Glutamatergic neuron (in vitro differentiated cells): ENCODE measurements at regions not wholly inside any gene's neighbourhood (a gene's known extent, or its start where the extent isn't known, plus 50 kb on each side); places are given as distances from the start of the nearest gene placed in this dataset.

Experiments
- DNase-seq: peaks from one replicate; pipeline ENCODE4 v3.0.0; 2022
- H3K27ac Mint-ChIP-seq: one replicate; pipeline ENCODE4 v1.8.0; 2020; ENCODE audit warnings: mild to moderate bottlenecking, mixed read lengths, inconsistent platforms; ENCODE audit not compliant: unreplicated experiment
- H3K27me3 Mint-ChIP-seq: one replicate; pipeline ENCODE4 v1.8.0; 2020; ENCODE audit warnings: mild to moderate bottlenecking, moderate library complexity, mixed read lengths, inconsistent platforms; ENCODE audit not compliant: unreplicated experiment
- H3K36me3 Mint-ChIP-seq: one replicate; pipeline ENCODE4 v1.8.0; 2020; ENCODE audit warnings: mild to moderate bottlenecking, mixed read lengths, inconsistent platforms; ENCODE audit not compliant: unreplicated experiment
- H3K4me1 Mint-ChIP-seq: one replicate; pipeline ENCODE4 v1.8.0; 2020; ENCODE audit warnings: mild to moderate bottlenecking, low read depth, mixed read lengths, inconsistent platforms; ENCODE audit not compliant: unreplicated experiment
- H3K4me3 Mint-ChIP-seq: one replicate; pipeline ENCODE4 v1.8.0; 2020; ENCODE audit warnings: mild to moderate bottlenecking, mixed read lengths, inconsistent platforms; ENCODE audit not compliant: unreplicated experiment
- H3K9me3 Mint-ChIP-seq: one replicate; pipeline ENCODE4 v1.8.0; 2020; ENCODE audit warnings: mild to moderate bottlenecking, moderate library complexity, mixed read lengths, inconsistent platforms; ENCODE audit not compliant: unreplicated experiment
- TF ChIP-seq, protein P1 (sequence below): fragments of 200-600 bp; sonication (generic); IDR thresholded peaks from one replicate; pipeline ENCODE4 v1.5.0; 2021; ENCODE audit not compliant: partially characterized antibody, unreplicated experiment

- TF ChIP-seq, protein P1, sequence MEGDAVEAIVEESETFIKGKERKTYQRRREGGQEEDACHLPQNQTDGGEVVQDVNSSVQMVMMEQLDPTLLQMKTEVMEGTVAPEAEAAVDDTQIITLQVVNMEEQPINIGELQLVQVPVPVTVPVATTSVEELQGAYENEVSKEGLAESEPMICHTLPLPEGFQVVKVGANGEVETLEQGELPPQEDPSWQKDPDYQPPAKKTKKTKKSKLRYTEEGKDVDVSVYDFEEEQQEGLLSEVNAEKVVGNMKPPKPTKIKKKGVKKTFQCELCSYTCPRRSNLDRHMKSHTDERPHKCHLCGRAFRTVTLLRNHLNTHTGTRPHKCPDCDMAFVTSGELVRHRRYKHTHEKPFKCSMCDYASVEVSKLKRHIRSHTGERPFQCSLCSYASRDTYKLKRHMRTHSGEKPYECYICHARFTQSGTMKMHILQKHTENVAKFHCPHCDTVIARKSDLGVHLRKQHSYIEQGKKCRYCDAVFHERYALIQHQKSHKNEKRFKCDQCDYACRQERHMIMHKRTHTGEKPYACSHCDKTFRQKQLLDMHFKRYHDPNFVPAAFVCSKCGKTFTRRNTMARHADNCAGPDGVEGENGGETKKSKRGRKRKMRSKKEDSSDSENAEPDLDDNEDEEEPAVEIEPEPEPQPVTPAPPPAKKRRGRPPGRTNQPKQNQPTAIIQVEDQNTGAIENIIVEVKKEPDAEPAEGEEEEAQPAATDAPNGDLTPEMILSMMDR: no peak
- H3K4me1 Mint-ChIP-seq: peaks cover 5% of the 10 kb centered on the region
- no peak for DNase-seq
- H3K4me3 Mint-ChIP-seq: no peak overlapping the region
- H3K27ac Mint-ChIP-seq: no peak overlapping the region
- H3K36me3 Mint-ChIP-seq: no peaks in the 10 kb centered on the region
- peaks cover 2% of the 10 kb centered on the region for H3K27me3 Mint-ChIP-seq
- no peaks in the 10 kb centered on the region for H3K9me3 Mint-ChIP-seq
Observed at GRCh38 chr5:105993027-105993426, 1677.7 kb downstream of the EFNA5 start.

GRCh38 chr5:105982526-105982925, 1688.2 kb downstream of the EFNA5 start:
- no peak overlapping the region for H3K4me3 Mint-ChIP-seq
- H3K27ac Mint-ChIP-seq: no peak overlapping the region
- H3K4me1 Mint-ChIP-seq: no peaks in the 10 kb centered on the region
- peaks cover 2% of the 10 kb centered on the region for H3K9me3 Mint-ChIP-seq
- TF ChIP-seq, protein P1: no peak
- H3K27me3 Mint-ChIP-seq: no peaks in the 10 kb centered on the region
- DNase-seq: no peak
- no peaks in the 10 kb centered on the region for H3K36me3 Mint-ChIP-seq

GRCh38 chr5:105978011-105978410, 1692.7 kb downstream of the EFNA5 start:
- peaks cover 2% of the 10 kb centered on the region for H3K9me3 Mint-ChIP-seq
- H3K36me3 Mint-ChIP-seq: no peaks in the 10 kb centered on the region
- H3K27me3 Mint-ChIP-seq: no peaks in the 10 kb centered on the region
- no peak overlapping the region for H3K27ac Mint-ChIP-seq
- TF ChIP-seq, protein P1: no peak
- H3K4me1 Mint-ChIP-seq: no peaks in the 10 kb centered on the region
- no peak overlapping the region for H3K4me3 Mint-ChIP-seq
- DNase-seq: no peak

DNA sequence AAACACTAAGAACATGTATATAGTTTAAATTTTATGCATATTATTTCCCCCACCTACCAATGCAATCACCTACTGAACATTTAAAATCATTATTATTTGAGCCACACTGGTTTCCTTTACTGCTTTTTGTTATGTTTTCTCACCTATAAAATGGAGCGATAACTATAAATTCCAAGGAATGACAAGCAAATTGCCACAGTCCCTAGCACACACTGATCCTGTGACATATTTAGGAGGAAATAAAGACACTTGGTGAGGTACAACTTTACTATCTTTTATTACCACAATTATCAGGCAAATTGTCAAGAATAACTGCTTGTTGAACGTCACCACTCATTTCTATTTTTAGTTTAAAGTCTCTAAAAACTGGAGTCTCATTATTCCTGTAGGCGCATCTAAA, 1693.6 kb downstream of the EFNA5 start:
- H3K9me3 Mint-ChIP-seq: peaks cover 2% of the 10 kb centered on the region
- no peaks in the 10 kb centered on the region for H3K36me3 Mint-ChIP-seq
- TF ChIP-seq, protein P1: no peak
- H3K27ac Mint-ChIP-seq: no peak overlapping the region
- H3K4me3 Mint-ChIP-seq: no peak overlapping the region
- H3K27me3 Mint-ChIP-seq: no peaks in the 10 kb centered on the region
- H3K4me1 Mint-ChIP-seq: no peaks in the 10 kb centered on the region
- DNase-seq: no peak

GRCh38 chr5:105970919-105971318, 1699.8 kb downstream of the EFNA5 start:
- Mint-ChIP-seq H3K27ac (no peak overlapping the region), H3K4me1 (no peaks in the 10 kb centered on the region), H3K4me3 (no peak overlapping the region), H3K27me3 (no peaks in the 10 kb centered on the region), H3K9me3 (no peaks in the 10 kb centered on the region), H3K36me3 (no peaks in the 10 kb centered on the region)
- no peak for DNase-seq
- TF ChIP-seq, protein P1: no peak
